ENCODE measurements at regions not wholly inside any gene's neighbourhood (a gene's known extent, or its start where the extent isn't known, plus 50 kb on each side); places are given as distances from the start of the nearest gene placed in this dataset.
A peak's percentile ranks its signal among the peaks of the same experiment; 100 is the strongest.

- no peak for DNase-seq (ENCODE audit: low read depth)
- TF ChIP-seq, protein P1, sequence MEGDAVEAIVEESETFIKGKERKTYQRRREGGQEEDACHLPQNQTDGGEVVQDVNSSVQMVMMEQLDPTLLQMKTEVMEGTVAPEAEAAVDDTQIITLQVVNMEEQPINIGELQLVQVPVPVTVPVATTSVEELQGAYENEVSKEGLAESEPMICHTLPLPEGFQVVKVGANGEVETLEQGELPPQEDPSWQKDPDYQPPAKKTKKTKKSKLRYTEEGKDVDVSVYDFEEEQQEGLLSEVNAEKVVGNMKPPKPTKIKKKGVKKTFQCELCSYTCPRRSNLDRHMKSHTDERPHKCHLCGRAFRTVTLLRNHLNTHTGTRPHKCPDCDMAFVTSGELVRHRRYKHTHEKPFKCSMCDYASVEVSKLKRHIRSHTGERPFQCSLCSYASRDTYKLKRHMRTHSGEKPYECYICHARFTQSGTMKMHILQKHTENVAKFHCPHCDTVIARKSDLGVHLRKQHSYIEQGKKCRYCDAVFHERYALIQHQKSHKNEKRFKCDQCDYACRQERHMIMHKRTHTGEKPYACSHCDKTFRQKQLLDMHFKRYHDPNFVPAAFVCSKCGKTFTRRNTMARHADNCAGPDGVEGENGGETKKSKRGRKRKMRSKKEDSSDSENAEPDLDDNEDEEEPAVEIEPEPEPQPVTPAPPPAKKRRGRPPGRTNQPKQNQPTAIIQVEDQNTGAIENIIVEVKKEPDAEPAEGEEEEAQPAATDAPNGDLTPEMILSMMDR (IDR thresholded peaks at IDR 0.05; ENCODE audit: insufficient read depth, low read depth, low read length, missing control alignments), result no peak
- H3K4me3 ChIP-seq (ENCODE audit: low read depth, low read length), result no peak overlapping the region
Observed at GRCh38 chr18:4908328-4908727, 288.7 kb downstream of the AKAIN1 start.

DNA sequence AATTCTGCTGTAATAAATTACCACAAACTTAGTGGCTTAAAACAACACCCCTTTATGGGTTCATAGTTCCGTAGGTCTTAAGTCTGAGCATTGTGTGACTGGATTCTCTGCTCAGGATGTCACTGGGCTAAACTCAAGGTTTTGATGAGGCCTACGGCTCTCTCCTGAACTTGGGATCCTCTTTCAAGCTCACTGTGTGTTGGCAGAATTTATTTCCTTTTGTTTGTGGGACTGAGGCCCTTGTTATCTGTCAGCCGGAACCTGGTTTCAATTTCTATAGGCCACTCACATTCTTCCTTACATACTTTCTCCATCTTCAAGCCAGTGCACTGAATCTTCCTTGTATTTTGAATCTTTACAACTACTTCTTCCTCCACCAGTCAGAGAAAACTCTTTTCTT lies 290.2 kb downstream of the AKAIN1 start:
- TF ChIP-seq, protein P1 (IDR thresholded peaks at IDR 0.05; ENCODE audit: insufficient read depth, low read depth, low read length, missing control alignments), result no peak
- H3K4me3 ChIP-seq (ENCODE audit: low read depth, low read length), result no peak overlapping the region
- peak; percentile 4 for DNase-seq (ENCODE audit: low read depth)

GRCh38 chr18:4888251-4889040 lies 308.6 kb downstream of the AKAIN1 start:
- TF ChIP-seq, protein P1 (IDR thresholded peaks at IDR 0.05; ENCODE audit: insufficient read depth, low read depth, low read length, missing control alignments), result no peak
- DNase-seq (ENCODE audit: low read depth), result no peak
- H3K4me3 ChIP-seq (ENCODE audit: low read depth, low read length), result no peak overlapping the region

GRCh38 chr18:4878480-4878879 lies 318.6 kb downstream of the AKAIN1 start:
- TF ChIP-seq, protein P1 (IDR thresholded peaks at IDR 0.05; ENCODE audit: insufficient read depth, low read depth, low read length, missing control alignments), result no peak
- DNase-seq (ENCODE audit: low read depth), result no peak
- H3K4me3 ChIP-seq (ENCODE audit: low read depth, low read length), result no peak overlapping the region

GRCh38 chr18:4871197-4871596 lies 325.9 kb downstream of the AKAIN1 start:
- H3K4me3 ChIP-seq (ENCODE audit: low read depth, low read length), result no peak overlapping the region

DNA sequence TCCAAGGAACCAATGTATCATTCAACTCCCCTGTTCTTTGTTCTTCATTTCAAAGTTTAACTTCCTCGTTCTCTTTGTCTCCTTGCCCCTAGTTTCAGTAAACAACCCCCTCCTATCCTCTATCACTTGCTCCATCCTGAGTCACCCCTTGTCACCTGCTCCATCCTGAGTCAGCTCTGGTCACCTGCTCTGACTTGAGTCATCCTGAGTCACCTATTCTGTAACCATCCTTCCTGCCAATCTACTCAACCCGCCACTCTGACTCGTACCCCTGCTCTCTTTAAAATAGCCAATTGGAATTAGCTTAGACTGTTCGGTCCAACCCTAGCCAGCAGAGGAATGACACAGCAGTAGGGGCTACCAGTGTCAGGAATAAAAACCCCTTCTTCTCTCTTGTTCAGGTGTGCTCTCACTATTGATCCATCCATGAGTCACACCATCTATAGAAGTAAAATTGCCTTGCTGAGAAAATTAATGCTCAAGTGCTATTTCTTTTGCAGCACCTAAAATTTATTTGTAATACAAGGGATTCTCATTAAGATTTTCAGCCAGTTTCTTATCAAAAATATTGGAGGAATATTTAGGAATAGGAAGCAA lies 326.8 kb downstream of the AKAIN1 start:
- no peak overlapping the region for H3K4me3 ChIP-seq (ENCODE audit: low read depth, low read length)
- no peak for DNase-seq (ENCODE audit: low read depth)
- TF ChIP-seq, protein P1 (IDR thresholded peaks at IDR 0.05; ENCODE audit: insufficient read depth, low read depth, low read length, missing control alignments), result no peak

More at GRCh38 chr18:4871197-4871596, 325.9 kb downstream of the AKAIN1 start:
- TF ChIP-seq, protein P1 (IDR thresholded peaks at IDR 0.05; ENCODE audit: insufficient read depth, low read depth, low read length, missing control alignments), result no peak
- DNase-seq (ENCODE audit: low read depth), result no peak
